Inflammatory macrophage treated with lipopolysaccharide for 4 hours (primary cell): ENCODE measurements at regions not wholly inside any gene's neighbourhood (a gene's known extent, or its start where the extent isn't known, plus 50 kb on each side); places are given as distances from the start of the nearest gene placed in this dataset.
"Not testable (repeated sequence)": the region's sequence is repeated elsewhere in the genome, so short reads cannot be mapped to it uniquely, and the experiment has no call there.

ENCODE experiments used
- DNase-seq: peaks from one replicate; pipeline ENCODE4 v3.0.0-alpha.2; 2020

DNA sequence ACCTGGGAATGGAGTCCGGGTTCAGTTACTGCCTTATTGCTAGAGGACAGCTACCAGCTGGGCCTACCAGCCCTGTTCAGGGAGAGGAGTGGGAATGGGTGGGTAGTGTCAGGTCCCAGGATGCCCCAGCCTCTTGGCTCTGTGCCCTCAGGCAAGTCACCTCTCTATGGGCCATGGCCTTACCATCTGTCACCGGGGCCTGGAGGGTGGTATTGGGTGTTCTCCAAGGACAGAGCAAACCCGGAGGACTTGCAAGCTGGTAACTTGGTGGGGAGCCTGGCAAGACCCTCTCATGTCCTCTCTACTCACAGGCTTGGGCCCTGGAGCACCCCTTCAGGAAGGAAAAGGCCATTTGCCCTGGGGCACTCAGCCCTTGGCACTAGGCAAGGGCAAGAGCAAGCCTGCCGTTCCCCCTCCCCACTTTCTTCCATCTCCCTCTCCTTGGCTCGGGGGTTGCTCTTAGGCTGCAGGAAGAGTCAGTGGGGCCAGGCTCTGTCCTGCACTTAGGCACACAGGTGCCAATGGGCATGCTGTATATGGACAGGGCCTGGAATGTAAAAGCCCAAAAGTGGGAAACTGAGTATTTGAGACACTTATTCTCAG is 170.0 kb upstream of the ZNF267 start:
- no peak for DNase-seq

DNA sequence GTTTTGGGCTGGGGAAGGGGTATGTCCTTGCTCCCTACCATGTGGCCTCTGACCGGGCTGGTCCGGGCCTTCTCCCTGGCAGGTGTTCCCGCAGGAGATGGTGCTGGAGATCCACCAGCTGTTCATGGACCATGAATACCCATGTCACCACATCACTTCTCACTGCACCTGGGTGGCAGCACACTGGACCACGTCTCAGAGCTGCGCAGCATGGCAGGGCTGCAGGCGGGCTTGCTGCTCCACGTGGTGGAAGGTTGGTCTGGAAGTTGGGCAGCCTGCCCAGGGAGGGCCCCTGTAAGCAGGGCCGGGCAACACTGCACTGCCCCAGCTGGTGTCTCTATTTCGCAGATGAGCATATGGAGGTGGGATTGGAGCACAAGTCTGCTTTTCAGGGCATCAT is 169.5 kb upstream of the ZNF267 start:
- no peak for DNase-seq

DNA sequence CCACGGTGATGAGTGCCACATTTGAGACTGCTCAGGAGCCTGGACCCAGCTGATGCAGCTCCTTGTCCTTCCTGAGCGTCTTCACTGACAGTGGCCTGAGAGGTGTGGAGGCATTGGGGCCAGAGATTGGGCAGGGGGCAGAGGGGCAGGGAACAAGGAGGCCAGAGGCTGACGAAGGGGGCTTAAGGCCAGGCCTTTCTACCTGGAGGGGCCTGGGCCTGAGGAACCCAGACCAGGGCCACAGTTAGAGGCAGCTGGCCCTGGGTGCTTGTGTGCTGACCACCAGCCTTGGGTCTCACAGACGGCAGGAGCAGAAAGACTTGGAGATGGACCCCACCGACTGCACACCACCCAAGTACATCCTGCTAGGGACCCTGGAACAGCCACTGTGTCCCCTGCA is 168.2 kb upstream of the ZNF267 start:
- DNase-seq, result no peak

- no peak for DNase-seq
These were observed 167.3 kb upstream of the ZNF267 start for GRCh38 chr16:31706318-31706717.

GRCh38 chr16:31706925-31707324 is 166.7 kb upstream of the ZNF267 start:
- no peak for DNase-seq

DNA sequence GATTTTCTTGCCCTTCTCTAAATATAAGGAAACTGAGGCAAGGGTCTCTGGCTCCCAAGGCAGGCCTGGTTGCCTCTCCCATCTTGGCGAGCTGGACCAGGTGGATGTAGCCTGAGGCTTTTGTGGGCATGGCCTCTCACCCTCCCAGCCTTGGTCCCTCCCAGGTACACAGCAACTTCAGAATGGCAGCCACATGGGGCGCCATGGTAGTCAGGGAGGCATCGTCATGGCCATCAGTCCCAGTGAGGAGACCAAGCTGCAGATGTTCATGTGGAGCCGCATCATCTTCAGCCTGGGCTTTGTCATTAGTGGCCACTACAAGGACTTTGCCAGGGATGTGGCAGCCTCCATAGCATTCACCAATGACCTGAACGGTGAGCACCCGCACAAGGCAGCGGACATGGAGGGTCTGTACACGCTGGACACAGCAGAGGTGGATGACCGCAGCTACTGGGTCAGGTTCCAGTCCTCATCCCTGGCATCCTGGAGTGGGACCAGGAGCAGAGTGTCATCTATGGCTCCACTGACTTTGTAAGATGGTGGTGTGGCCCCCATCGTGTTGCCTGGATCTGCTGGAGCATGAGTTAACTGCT is 165.8 kb upstream of the ZNF267 start:
- no peak for DNase-seq

- no peak for DNase-seq
These were observed 165.3 kb upstream of the ZNF267 start for GRCh38 chr16:31708348-31708747.

- DNase-seq, result no peak
These were observed 164.4 kb upstream of the ZNF267 start for GRCh38 chr16:31709181-31709580.

DNA sequence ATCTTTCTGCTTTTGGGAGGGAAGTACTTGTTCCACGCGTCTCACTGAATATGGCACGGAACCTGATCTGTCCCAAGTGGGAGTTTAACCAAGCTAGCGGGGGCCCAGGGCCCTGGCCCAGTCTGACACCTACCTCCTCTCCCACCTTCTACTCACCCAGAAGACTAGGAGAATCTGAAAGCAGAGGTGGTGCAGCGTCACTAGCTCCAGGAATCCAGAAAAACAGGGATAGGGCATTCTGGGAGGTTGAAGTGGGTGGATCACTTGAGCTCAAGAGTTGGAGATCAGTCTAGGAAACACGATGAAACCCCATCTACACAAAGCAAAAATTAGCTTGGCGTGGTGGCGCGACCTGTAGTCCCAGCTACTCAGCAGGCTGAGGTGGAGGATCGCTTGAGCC is 163.5 kb upstream of the ZNF267 start:
- DNase-seq, result no peak

- no peak for DNase-seq
These were observed 162.7 kb upstream of the ZNF267 start for GRCh38 chr16:31710880-31711279.

- no peak for DNase-seq
These were observed 162.2 kb upstream of the ZNF267 start for GRCh38 chr16:31711344-31711845.

- no peak for DNase-seq
These were observed 161.5 kb upstream of the ZNF267 start for GRCh38 chr16:31712064-31712540.

DNA sequence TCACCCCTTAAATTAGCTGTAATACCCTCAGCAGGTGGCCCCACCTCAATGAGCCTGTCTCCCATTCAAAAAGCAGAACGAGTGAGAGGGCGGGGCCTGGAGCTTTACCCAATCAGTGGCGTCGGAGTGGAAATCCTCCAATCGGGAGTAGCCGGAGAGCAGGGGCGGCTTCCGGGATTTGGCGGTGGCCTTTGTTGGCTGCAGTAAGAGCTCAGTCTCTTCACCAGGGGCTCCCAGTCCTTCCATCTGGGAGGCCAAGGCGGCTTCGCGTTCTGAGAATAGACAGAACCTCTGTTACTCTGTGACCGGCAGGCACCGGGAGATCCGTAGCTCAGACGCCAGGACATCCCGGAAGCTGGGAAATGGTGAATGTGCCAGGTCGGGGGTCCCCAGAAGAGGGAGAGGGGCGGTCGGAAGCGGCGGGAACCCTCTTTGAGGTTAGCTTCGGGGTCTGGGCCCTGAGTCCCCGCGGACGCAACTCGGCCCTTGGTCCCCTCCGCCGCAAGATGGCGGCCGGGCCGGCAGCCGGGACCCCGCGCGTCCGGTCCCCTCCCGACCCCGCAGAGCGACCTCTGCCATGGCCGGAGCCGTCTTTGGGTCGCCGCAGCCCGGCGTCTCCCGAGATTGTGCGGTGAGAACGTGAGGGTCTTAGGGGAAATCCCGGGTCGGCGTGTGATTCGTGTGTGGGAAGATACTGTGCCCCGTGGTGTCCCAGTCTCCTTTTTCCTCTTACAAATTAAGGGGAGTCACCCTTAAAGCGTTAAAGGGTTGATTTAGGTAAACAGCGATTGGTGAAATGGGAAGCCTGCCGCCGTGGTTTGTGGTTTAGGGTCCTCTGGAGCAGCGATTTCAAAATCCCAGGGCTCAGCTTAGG is 160.3 kb upstream of the ZNF267 start:
- DNase-seq, result peak; percentile 93

DNA sequence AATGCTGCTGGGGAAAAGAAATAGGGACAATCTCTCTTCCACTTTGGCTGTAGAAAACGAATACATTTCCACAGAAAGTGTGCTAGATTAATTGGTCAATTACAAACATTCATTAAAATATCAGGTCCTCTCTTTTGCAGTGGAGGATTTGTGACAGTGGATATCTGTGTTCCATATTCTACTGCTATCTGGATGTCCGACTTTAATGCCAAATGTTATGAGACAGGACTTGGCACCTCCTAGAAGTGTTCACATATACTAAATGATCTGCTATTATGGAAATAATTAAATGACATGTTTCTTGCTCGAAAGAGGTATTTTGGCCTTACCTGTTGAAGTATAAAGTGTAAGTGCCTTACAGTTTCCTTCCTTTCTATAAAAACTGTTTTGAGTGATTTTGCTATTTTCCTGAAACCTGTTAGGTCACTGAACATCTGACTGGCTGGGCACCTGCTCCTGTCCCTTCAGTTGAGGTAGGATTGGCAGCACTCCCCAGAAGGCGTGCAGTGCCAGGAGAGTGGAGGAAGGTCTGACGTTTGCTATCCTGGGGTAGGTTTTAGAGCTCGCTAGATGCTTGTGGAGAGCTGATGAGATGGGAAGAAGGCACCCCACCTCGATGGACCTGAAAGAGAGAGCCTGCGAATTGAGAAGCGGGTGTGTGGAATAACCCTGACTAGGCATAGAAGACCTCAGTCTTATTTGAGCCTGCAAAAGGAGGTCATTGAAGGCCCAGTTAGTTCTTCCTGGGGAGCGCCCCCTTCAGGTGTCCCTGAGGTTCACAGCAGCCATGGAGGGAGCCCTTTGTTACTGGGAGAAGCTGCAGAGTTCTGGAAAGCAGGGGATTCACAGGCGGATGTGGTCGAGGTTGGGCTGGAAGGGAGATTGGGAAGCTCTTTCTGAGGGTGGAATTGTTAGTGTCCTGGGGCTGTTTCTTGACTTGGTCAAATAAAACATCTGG is 159.4 kb upstream of the ZNF267 start:
- DNase-seq, result no peak

- no peak for DNase-seq
These were observed 158.6 kb upstream of the ZNF267 start for GRCh38 chr16:31714903-31715504.

DNA sequence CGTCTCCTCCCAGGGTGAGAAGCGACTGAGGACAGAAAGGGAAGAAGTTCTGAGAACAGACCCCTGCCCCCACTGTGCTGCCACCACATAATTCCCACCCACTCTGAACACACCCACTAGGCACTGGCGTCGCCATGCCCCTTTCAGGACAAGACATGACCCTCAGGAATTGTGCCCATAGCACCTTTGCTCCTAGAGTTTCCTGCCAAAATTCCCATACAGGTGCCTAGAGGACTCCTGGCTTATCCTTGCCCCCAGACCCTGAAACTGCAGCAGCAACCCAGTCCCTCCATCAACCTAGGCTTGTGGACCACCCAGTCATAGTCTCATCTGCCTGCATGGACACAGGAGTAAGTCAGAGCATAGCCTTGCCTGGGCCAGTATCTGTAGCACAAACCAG is 157.7 kb upstream of the ZNF267 start:
- no peak for DNase-seq

DNA sequence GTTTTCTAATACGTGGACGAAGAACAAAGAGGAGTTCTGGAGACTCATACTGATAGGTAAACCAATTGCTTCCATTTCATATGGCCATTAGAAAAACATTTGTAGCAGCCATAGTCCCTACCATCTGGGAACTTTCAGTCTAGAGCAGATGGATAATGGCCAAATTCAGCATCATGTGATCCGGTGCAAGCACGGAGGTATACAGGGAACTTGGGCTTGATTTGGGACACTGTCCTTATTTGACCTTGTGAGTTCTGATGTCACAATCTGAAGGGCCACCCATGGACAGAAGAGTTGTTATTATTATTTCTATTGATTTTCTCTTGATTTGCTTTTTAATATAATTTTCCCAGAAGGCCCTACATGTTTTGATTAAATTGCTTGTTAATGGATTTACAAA is 154.6 kb upstream of the ZNF267 start:
- DNase-seq, result no peak

DNA sequence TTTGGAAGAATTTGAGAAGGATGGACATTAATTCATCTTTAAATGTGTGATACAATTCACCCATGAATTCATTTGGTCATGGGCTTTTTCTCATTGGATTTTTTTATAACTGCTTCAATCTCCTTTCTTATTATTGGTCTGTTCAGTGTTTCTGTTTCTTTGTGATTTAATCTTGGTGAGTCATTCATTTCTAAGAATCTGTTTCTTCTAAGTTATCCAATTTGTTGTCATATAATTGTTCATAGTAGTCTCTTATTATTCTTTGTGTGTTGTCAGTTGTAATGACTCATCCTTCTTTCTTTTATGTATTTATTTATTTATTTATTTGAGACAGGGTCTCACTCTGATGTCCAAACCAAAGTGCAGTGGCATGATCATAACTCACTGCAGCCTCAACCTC is 146.1 kb upstream of the ZNF267 start:
- DNase-seq, result no peak

GRCh38 chr16:31734265-31734664 is 139.3 kb upstream of the ZNF267 start:
- no peak for DNase-seq

DNA sequence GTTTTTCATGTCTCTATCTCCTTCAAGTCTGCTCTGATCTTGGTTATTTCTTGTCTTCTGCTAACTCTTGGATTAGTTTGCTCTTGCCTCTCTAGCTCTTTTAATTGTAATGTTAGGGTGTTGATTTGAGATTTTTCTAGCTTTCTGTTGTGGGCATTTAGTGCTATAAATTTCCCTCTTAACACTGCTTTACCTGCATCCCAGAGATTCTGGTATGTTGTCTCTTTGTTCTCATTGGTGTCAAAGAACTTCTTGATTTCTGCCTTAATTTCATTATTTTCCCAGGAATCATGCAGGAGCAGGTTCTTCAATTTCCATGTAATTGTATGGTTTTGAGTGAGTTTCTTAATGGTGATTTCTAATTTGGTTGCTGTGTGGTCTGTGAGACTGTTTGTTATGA is 128.5 kb upstream of the ZNF267 start:
- not testable (repeated sequence) for DNase-seq

DNA sequence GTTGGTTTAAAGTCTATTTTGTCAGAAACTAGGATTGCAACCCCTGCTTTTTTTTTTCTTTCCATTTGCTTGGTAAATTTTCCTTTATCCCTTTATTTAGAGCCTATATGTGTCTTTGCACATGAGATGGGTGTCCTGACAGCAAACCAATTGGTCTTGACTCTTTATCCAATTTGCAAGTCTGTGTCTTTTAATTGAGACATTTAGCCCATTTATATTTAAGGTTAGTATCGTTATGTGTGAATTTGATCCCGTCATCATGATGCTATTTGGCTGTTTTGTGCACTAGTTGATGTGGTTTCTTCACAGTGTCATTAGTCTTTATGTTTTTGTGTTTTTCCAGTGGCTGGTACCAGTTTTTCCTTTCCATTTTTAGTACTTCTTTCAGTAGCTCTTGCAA is 127.7 kb upstream of the ZNF267 start:
- DNase-seq, result no peak

DNA sequence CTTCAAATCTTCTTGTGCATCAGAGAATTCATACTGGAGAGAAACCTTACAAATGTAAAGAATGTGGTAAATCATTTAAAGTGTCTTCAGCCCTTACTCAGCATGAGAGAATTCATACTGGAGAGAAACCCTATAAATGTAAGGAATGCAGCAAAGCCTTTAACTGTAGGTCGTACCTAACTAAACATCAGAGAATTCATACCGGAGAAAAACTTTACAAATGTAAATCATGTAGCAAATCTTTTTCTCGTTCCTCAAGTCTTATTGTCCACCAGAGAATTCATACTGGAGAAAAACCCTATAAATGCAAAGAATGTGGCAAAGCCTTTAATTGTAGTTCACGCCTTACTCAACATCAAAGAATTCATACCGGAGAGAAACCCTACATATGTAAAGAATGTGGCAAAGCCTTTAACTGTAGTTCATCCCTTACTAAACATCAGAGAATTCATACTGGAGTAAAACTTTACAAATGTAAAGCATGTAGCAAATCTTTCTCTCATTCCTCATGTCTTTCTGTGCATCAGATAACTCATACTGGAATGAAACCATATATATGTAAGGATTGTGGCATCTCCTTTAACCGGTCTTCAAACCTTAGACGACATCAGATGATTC is 118.5 kb upstream of the ZNF267 start:
- DNase-seq, result no peak
